ENCODE measurements at regions not wholly inside any gene's neighbourhood (a gene's known extent, or its start where the extent isn't known, plus 50 kb on each side); places are given as distances from the start of the nearest gene placed in this dataset.

- H3K27me3 ChIP-seq (ENCODE audit: insufficient read depth, low read depth, low read length), result no peaks in the 10 kb centered on the region
- H2AFZ ChIP-seq (ENCODE audit: low read depth, low read length), result no peak overlapping the region
- no peaks in the 10 kb centered on the region for H3K79me2 ChIP-seq (replicated peaks; ENCODE audit: insufficient read depth, low read length)
- H3K27ac ChIP-seq (ENCODE audit: low read length), result no peak overlapping the region
- no peaks in the 10 kb centered on the region for H3K9me2 ChIP-seq (ENCODE audit: insufficient read depth, low read length)
- no peak overlapping the region for H3K9ac ChIP-seq (ENCODE audit: low read length)
- no peak overlapping the region for H3K4me3 ChIP-seq (ENCODE audit: low read length)
- TF ChIP-seq CTCF (IDR thresholded peaks at IDR 0.05; ENCODE audit: poor library complexity, severe bottlenecking) (no peak), REST (IDR thresholded peaks at IDR 0.05; ENCODE audit: borderline replicate concordance) (no peak), RAD21 (conservative IDR thresholded peaks at IDR 0.05) (no peak), TAF1 (IDR thresholded peaks at IDR 0.05; ENCODE audit: low read depth) (no peak), SMC3 (conservative IDR thresholded peaks at IDR 0.05; ENCODE audit: poor library complexity) (no peak), EP300 (conservative IDR thresholded peaks at IDR 0.05; ENCODE audit: poor library complexity, severe bottlenecking) (no peak)
- H4K20me1 ChIP-seq (ENCODE audit: insufficient read depth), result no peaks in the 10 kb centered on the region
- no peaks in the 10 kb centered on the region for H3F3A ChIP-seq (ENCODE audit: insufficient read depth, low read length, poor library complexity, severe bottlenecking)
- no peaks in the 10 kb centered on the region for H3K9me3 ChIP-seq (ENCODE audit: low read length)
- H3K36me3 ChIP-seq (ENCODE audit: insufficient read depth, low read length), result no peaks in the 10 kb centered on the region
- H3K4me2 ChIP-seq (ENCODE audit: low read length), result no peak overlapping the region
These were observed 495.7 kb downstream of the INHBA start for GRCh38 chr7:41207141-41207540.

- no peak overlapping the region for H2AFZ ChIP-seq (ENCODE audit: low read depth, low read length)
- no peak overlapping the region for H3K27ac ChIP-seq (ENCODE audit: low read length)
These were observed 496.6 kb downstream of the INHBA start for GRCh38 chr7:41206267-41206666.

More at GRCh38 chr7:41206267-41206666, 496.6 kb downstream of the INHBA start:
- TF ChIP-seq MXI1 (conservative IDR thresholded peaks at IDR 0.05; ENCODE audit: poor library complexity, severe bottlenecking) (no peak), RAD21 (conservative IDR thresholded peaks at IDR 0.05) (no peak), EZH2 (IDR thresholded peaks at IDR 0.05; ENCODE audit: borderline replicate concordance, insufficient read depth, low read length, poor library complexity, severe bottlenecking) (no peak), REST (IDR thresholded peaks at IDR 0.05; ENCODE audit: borderline replicate concordance) (no peak), TAF1 (IDR thresholded peaks at IDR 0.05; ENCODE audit: low read depth) (no peak), POLR2AphosphoS5 (IDR thresholded peaks at IDR 0.05) (no peak), SMC3 (conservative IDR thresholded peaks at IDR 0.05; ENCODE audit: poor library complexity) (no peak), EP300 (conservative IDR thresholded peaks at IDR 0.05; ENCODE audit: poor library complexity, severe bottlenecking) (no peak), CTCF (IDR thresholded peaks at IDR 0.05; ENCODE audit: poor library complexity, severe bottlenecking) (no peak)
- Histone ChIP-seq H3K9me2 (ENCODE audit: insufficient read depth, low read length) (no peaks in the 10 kb centered on the region), H3K4me2 (ENCODE audit: low read length) (no peak overlapping the region), H3K27me3 (ENCODE audit: insufficient read depth, low read depth, low read length) (no peaks in the 10 kb centered on the region), H3K9me3 (ENCODE audit: low read length) (no peaks in the 10 kb centered on the region), H3F3A (ENCODE audit: insufficient read depth, low read length, poor library complexity, severe bottlenecking) (no peaks in the 10 kb centered on the region), H3K36me3 (ENCODE audit: insufficient read depth, low read length) (no peaks in the 10 kb centered on the region), H3K4me3 (ENCODE audit: low read length) (no peak overlapping the region), H4K20me1 (ENCODE audit: insufficient read depth) (no peaks in the 10 kb centered on the region), H3K9ac (ENCODE audit: low read length) (no peak overlapping the region), H3K79me2 (replicated peaks; ENCODE audit: insufficient read depth, low read length) (no peaks in the 10 kb centered on the region)

Data from neural cell (in vitro differentiated cells).